H1 (cell line): ENCODE measurements at regions not wholly inside any gene's neighbourhood (a gene's known extent, or its start where the extent isn't known, plus 50 kb on each side); places are given as distances from the start of the nearest gene placed in this dataset.

Experiments
- CTCF ChIA-PET: fragments of 300-600 bp; sonication (Branson Sonifier 250); formaldehyde crosslinking; loops from one replicate; lab custom pipeline; 2021; ENCODE audit not compliant: partially characterized antibody; lab: Charles Lee
- POLR2A ChIA-PET: fragments of 300-600 bp; sonication (Branson Sonifier 250); formaldehyde crosslinking; loops from one replicate; lab custom pipeline; 2021; ENCODE audit warnings: inconsistent platforms; ENCODE audit not compliant: partially characterized antibody; lab: Charles Lee
- DNase-seq, 2 experiments: peaks; one replicate each; pipeline versions ENCODE4 v3.0.0 to v3.0.0-alpha.2; 2010 to 2022; ENCODE audit warnings: low spot score in 2 of 2, low read depth in 1 of 2, mixed read lengths in 1 of 2
- FAIRE-seq: peaks from 2 replicates; lab custom pipeline; 2011; peaks lifted over from hg19 to GRCh38; lab: Jason Lieb, UNC
- H2AFZ ChIP-seq: 2 replicates; pipeline ENCODE4 v1.8.1; 2012; ENCODE audit warnings: low read length, inconsistent platforms
- H2AK5ac ChIP-seq: 2 replicates; pipeline ENCODE4 v1.6.1; 2013; ENCODE audit warnings: low read depth, low read length
- H2BK120ac ChIP-seq: replicated peaks from 2 replicates; pipeline ENCODE3; 2013; ENCODE audit warnings: low read depth, low read length, inconsistent platforms
- H2BK12ac ChIP-seq: 2 replicates; pipeline ENCODE4 v1.6.1; 2013; ENCODE audit warnings: low read depth, low read length
- H2BK15ac ChIP-seq: 2 replicates; pipeline ENCODE4 v1.6.1; 2013; ENCODE audit warnings: low read length
- H2BK20ac ChIP-seq: 2 replicates; pipeline ENCODE4 v1.6.1; 2013; ENCODE audit warnings: low read length
- H2BK5ac ChIP-seq: 2 replicates; pipeline ENCODE4 v1.6.1; 2013; ENCODE audit warnings: low read depth, low read length
- H3K14ac ChIP-seq: 2 replicates; pipeline ENCODE4 v1.6.1; 2013; ENCODE audit warnings: inconsistent platforms; ENCODE audit not compliant: insufficient read length
- H3K18ac ChIP-seq: 2 replicates; pipeline ENCODE4 v1.6.1; 2013; ENCODE audit warnings: low read length; ENCODE audit errors: extremely low read depth
- H3K23ac ChIP-seq: 2 replicates; pipeline ENCODE4 v1.6.1; 2013; ENCODE audit warnings: inconsistent platforms; ENCODE audit not compliant: insufficient read length
- H3K23me2 ChIP-seq: 2 replicates; pipeline ENCODE4 v1.6.1; 2013; ENCODE audit warnings: low read depth, low read length
- H3K27ac ChIP-seq: 2 replicates; pipeline ENCODE4 v1.6.1; 2011; ENCODE audit warnings: low read depth, low read length, inconsistent platforms
- H3K27me3 ChIP-seq, 4 experiments: replicated peaks in 1 of 4; 1 replicate in 1 of 4; 2 replicates in 3 of 4; pipeline versions ENCODE4 v1.6.1 to v1.8.1; 2011 to 2013; ENCODE audit warnings: low read length in 3 of 4, mild to moderate bottlenecking in 3 of 4, inconsistent platforms in 2 of 4, mixed read lengths in 2 of 4, moderate library complexity in 1 of 4; ENCODE audit not compliant: control insufficient read depth in 3 of 4, insufficient read depth in 3 of 4; ENCODE audit errors: extremely low read depth in 1 of 4
- H3K36me3 ChIP-seq, 4 experiments: 2 replicates each; pipeline versions ENCODE4 v1.6.1 to v1.8.1; 2011 to 2013; ENCODE audit warnings: mild to moderate bottlenecking in 4 of 4, low read length in 3 of 4, moderate library complexity in 2 of 4, control low read depth in 1 of 4, inconsistent platforms in 1 of 4; ENCODE audit not compliant: insufficient read depth in 4 of 4, control insufficient read depth in 2 of 4
- H3K4ac ChIP-seq: replicated peaks from 2 replicates; pipeline ENCODE3; 2013; ENCODE audit warnings: low read length, low read depth, mixed read lengths, inconsistent platforms; ENCODE audit not compliant: insufficient read length
- H3K4me1 ChIP-seq, 4 experiments: replicated peaks in 1 of 4; 1 replicate in 1 of 4; 2 replicates in 3 of 4; pipeline versions ENCODE4 v1.6.1 to v1.8.1; 2011 to 2013; ENCODE audit warnings: low read length in 3 of 4, inconsistent platforms in 2 of 4, mixed read lengths in 1 of 4; ENCODE audit not compliant: insufficient read depth in 4 of 4, control insufficient read depth in 3 of 4
- H3K4me2 ChIP-seq, 2 experiments: 2 replicates each; pipeline versions ENCODE4 v1.6.1 to v1.8.1; 2011 to 2013; ENCODE audit warnings: low read depth in 2 of 2, low read length in 2 of 2, control low read depth in 1 of 2, inconsistent platforms in 1 of 2, mild to moderate bottlenecking in 1 of 2; ENCODE audit not compliant: insufficient read depth in 1 of 2
- H3K4me3 ChIP-seq, 4 experiments: fragments of 200-600, 300-600 bp in 1 of 4; sonication (generic), shearing (Covaris generic), sonication (Bioruptor Twin) in 1 of 4; 2 replicates each; pipeline versions ENCODE4 v1.5.1 to v1.8.1; 2011 to 2016; ENCODE audit warnings: low read length in 4 of 4, low read depth in 3 of 4, control low read depth in 2 of 4, inconsistent platforms in 2 of 4, mild to moderate bottlenecking in 2 of 4, mixed read lengths in 1 of 4, moderate library complexity in 1 of 4; ENCODE audit not compliant: insufficient read depth in 2 of 4; ENCODE audit errors: extremely low read depth in 1 of 4
- H3K56ac ChIP-seq: replicated peaks from 2 replicates; pipeline ENCODE3; 2013; ENCODE audit warnings: low read depth, mild to moderate bottlenecking, mixed read lengths, low read length, inconsistent platforms; ENCODE audit not compliant: insufficient read length
- H3K79me1 ChIP-seq: 2 replicates; pipeline ENCODE4 v1.6.1; 2013; ENCODE audit warnings: low read depth, low read length, control low read depth
- H3K79me2 ChIP-seq, 2 experiments: 2 replicates each; pipeline versions ENCODE4 v1.6.1 to v1.8.1; 2012 to 2013; ENCODE audit warnings: low read length in 2 of 2, mild to moderate bottlenecking in 2 of 2, inconsistent platforms in 1 of 2; ENCODE audit not compliant: insufficient read depth in 2 of 2, control insufficient read depth in 1 of 2
- H3K9ac ChIP-seq, 4 experiments: replicated peaks in 1 of 4; 1 replicate in 1 of 4; 2 replicates in 3 of 4; pipeline versions ENCODE4 v1.6.1 to v1.8.1; 2011 to 2013; ENCODE audit warnings: low read depth in 3 of 4, low read length in 3 of 4, control low read depth in 2 of 4, mild to moderate bottlenecking in 2 of 4, moderate library complexity in 2 of 4, inconsistent platforms in 1 of 4; ENCODE audit errors: extremely low read depth in 1 of 4
- H3K9me3 ChIP-seq, 2 experiments: 2 replicates each; pipeline versions ENCODE4 v1.6.1 to v1.8.1; 2012 to 2013; ENCODE audit warnings: mild to moderate bottlenecking in 2 of 2, moderate library complexity in 2 of 2, control low read depth in 1 of 2, inconsistent platforms in 1 of 2, low read depth in 1 of 2, low read length in 1 of 2, mixed read lengths in 1 of 2; ENCODE audit not compliant: insufficient read depth in 2 of 2
- H4K20me1 ChIP-seq, 2 experiments: replicated peaks in 1 of 2; 2 replicates each; pipeline versions ENCODE3 to v1.8.1; 2011 to 2013; ENCODE audit warnings: inconsistent platforms in 2 of 2, low read length in 2 of 2, mild to moderate bottlenecking in 1 of 2; ENCODE audit not compliant: insufficient read depth in 2 of 2, control insufficient read depth in 1 of 2
- H4K5ac ChIP-seq: 2 replicates; pipeline ENCODE4 v1.6.1; 2013; ENCODE audit warnings: low read length, low read depth, mixed read lengths, inconsistent platforms; ENCODE audit not compliant: insufficient read length
- H4K8ac ChIP-seq: 2 replicates; pipeline ENCODE4 v1.8.0; 2013; ENCODE audit warnings: mild to moderate bottlenecking, moderate library complexity, low read length, inconsistent platforms; ENCODE audit not compliant: insufficient read depth; ENCODE audit errors: extremely low read depth
- H4K91ac ChIP-seq: replicated peaks from 2 replicates; pipeline ENCODE3; 2013; ENCODE audit warnings: low read length, mixed read lengths, inconsistent platforms; ENCODE audit not compliant: insufficient read length
- CEBPB ChIP-seq: IDR thresholded peaks from 2 replicates; pipeline ENCODE4 v1.6.1; 2012; ENCODE audit warnings: low read depth, low read length
- NANOG ChIP-seq: IDR thresholded peaks from 2 replicates; pipeline ENCODE4 v1.6.1; 2011; ENCODE audit warnings: low read length, low read depth, mild to moderate bottlenecking, inconsistent platforms; ENCODE audit not compliant: insufficient read depth, poor library complexity, severe bottlenecking
- TEAD4 ChIP-seq: IDR thresholded peaks from 2 replicates; pipeline ENCODE4 v1.6.1; 2012; ENCODE audit warnings: low read depth, low read length, inconsistent platforms, mixed read lengths
- WGBS, 2 experiments: shearing (Covaris generic) in 1 of 2; methylation state at CpG; one replicate each; pipeline versions ENCODE4 v1.1.6 to v1.1.7; 2013 to 2015; ENCODE audit warnings: low lambda C conversion rate in 2 of 2, mixed read lengths in 2 of 2, inconsistent platforms in 1 of 2, low coverage in 1 of 2, missing lambda C conversion rate in 1 of 2; ENCODE audit not compliant: insufficient replicate concordance in 2 of 2, insufficient coverage in 1 of 2, insufficient read length in 1 of 2; ENCODE audit errors: extremely low coverage in 1 of 2, missing lambda C conversion rate in 1 of 2; 5-methylcytosine and 5-hydroxymethylcytosine counted together

- FAIRE-seq (no peak), DNase-seq (no peak)
- peaks cover 0 to 2% (median 0%) of the 10 kb centered on the region in 4 experiments; a peak in 1 of 7 replicates for H3K4me1 ChIP-seq
- no peaks in the 10 kb centered on the region for H3K79me1 ChIP-seq
- no peak overlapping the region for H2AFZ ChIP-seq
- H3K9ac ChIP-seq = no peak overlapping the region
- ChIA-PET POLR2A (no interaction called here), CTCF (interaction anchor here (0.9 kb wide), 1 partner anchor 59 kb away, joined by 3 read pairs; no protein-coding TSS in a partner anchor)
- H3K23me2 ChIP-seq = no peaks in the 10 kb centered on the region
- no peaks in the 10 kb centered on the region for H3K79me2 ChIP-seq
- H3K4ac ChIP-seq = no peak overlapping the region
- H3K56ac ChIP-seq = no peak overlapping the region
- no peak overlapping the region for H2AK5ac ChIP-seq
- no peak overlapping the region for H4K5ac ChIP-seq
- H3K18ac ChIP-seq = no peak overlapping the region
- H3K23ac ChIP-seq = no peak overlapping the region
- H4K8ac ChIP-seq = no peak overlapping the region
- H3K27ac ChIP-seq = no peak overlapping the region
- H2BK5ac ChIP-seq = no peak overlapping the region
- no peak overlapping the region for H2BK20ac ChIP-seq
- H2BK15ac ChIP-seq = no peak overlapping the region
- no peaks in the 10 kb centered on the region for H4K20me1 ChIP-seq
- WGBS, 2 experiments = 86% methylated on average over 1 of the region's 1 CpG; no CpG with 5 or more reads in 1 of the 2 experiments
- H4K91ac ChIP-seq = no peak overlapping the region
- H3K27me3 ChIP-seq = no peaks in the 10 kb centered on the region
- H2BK120ac ChIP-seq = no peak overlapping the region
- H3K36me3 ChIP-seq = no peaks in the 10 kb centered on the region
- H3K4me2 ChIP-seq = no peak overlapping the region
- no peak overlapping the region for H2BK12ac ChIP-seq
- H3K9me3 ChIP-seq = no peaks in the 10 kb centered on the region
- no peak overlapping the region for H3K14ac ChIP-seq
- no peak overlapping the region for H3K4me3 ChIP-seq
- TF ChIP-seq CEBPB (no peak), TEAD4 (no peak), NANOG (no peak)
These were observed 657.9 kb downstream of the TLR4 start for GRCh38 chr9:118362123-118362522.
